Small intestine (tissue), 7 donors: ENCODE measurements at regions not wholly inside any gene's neighbourhood (a gene's known extent, or its start where the extent isn't known, plus 50 kb on each side); places are given as distances from the start of the nearest gene placed in this dataset.

Experiments used
- DNase-seq, 2 donors: peaks; one replicate each; pipeline versions ENCODE4 v3.0.0 to v3.0.0-alpha.2; 2013
- FAIRE-seq: peaks from 2 replicates; lab custom pipeline; 2012; peaks lifted over from hg19 to GRCh38; lab: Jason Lieb, UNC
- H3K27ac ChIP-seq, 3 donors: one replicate each; pipeline ENCODE4 v1.5.1; 2013; ENCODE audit warnings: low read length in 2 of 3, mild to moderate bottlenecking in 2 of 3, control low read depth in 1 of 3, inconsistent platforms in 1 of 3, low read depth in 1 of 3, moderate library complexity in 1 of 3
- H3K27me3 ChIP-seq, 3 donors: one replicate each; pipeline ENCODE4 v1.6.1; 2013; ENCODE audit warnings: low read length in 3 of 3, inconsistent platforms in 1 of 3; ENCODE audit not compliant: control insufficient read depth in 3 of 3, insufficient read depth in 3 of 3
- H3K36me3 ChIP-seq, 3 donors: one replicate each; pipeline ENCODE4 v1.6.1; 2013; ENCODE audit warnings: low read length in 3 of 3, inconsistent platforms in 1 of 3, low read depth in 1 of 3, mild to moderate bottlenecking in 1 of 3, moderate library complexity in 1 of 3; ENCODE audit not compliant: control insufficient read depth in 3 of 3, insufficient read depth in 2 of 3
- H3K4me1 ChIP-seq, 3 donors: one replicate each; pipeline ENCODE4 v1.6.1; 2013; ENCODE audit warnings: low read length in 2 of 3, inconsistent platforms in 1 of 3, low read depth in 1 of 3, mild to moderate bottlenecking in 1 of 3, moderate library complexity in 1 of 3; ENCODE audit not compliant: control insufficient read depth in 3 of 3, insufficient read depth in 2 of 3
- H3K4me3 ChIP-seq, 3 donors: one replicate each; pipeline ENCODE4 v1.5.1; 2013; ENCODE audit warnings: low read length in 3 of 3, control low read depth in 1 of 3, inconsistent platforms in 1 of 3, low read depth in 1 of 3, mild to moderate bottlenecking in 1 of 3, moderate library complexity in 1 of 3
- H3K9me3 ChIP-seq, 2 donors: one replicate each; pipeline ENCODE4 v1.6.1; 2013; ENCODE audit warnings: low read depth in 1 of 2, low read length in 1 of 2; ENCODE audit not compliant: control insufficient read depth in 2 of 2, insufficient read depth in 1 of 2
- WGBS, 3 donors: extraction: QIAGEN DNeasy Blood & Tissue Kit; methylation state at CpG; one replicate each; pipeline ENCODE4 v1.1.7; 2013; 5-methylcytosine and 5-hydroxymethylcytosine counted together
- donor health status: healthy with polysubstance abuse.
- donor health status: control.
- donor health status: control.
- donor health status: Bipolar disorder and iron deficiency.
- donor health status: healthy.

- Histone ChIP-seq H3K9me3 (peaks cover 0 to 7% of the 10 kb centered on the region in 2 donors), H3K4me1 (peaks cover 0 to 5% (median 0%) of the 10 kb centered on the region in 3 donors), H3K27me3 (no peaks in the 10 kb centered on the region), H3K36me3 (no peaks in the 10 kb centered on the region), H3K4me3 (no peak overlapping the region), H3K27ac (no peak overlapping the region)
- no peak for FAIRE-seq
- WGBS, 3 donors, result 75 to 95% (median 91%) methylated on average over 1 of the region's 1 CpG
- no peak for DNase-seq
Measured at GRCh38 chr1:81437213-81437612, 363.5 kb upstream of the ADGRL2 start.

- DNase-seq (no peak), FAIRE-seq (no peak)
- H3K36me3 ChIP-seq, result no peaks in the 10 kb centered on the region
- H3K9me3 ChIP-seq, result peaks cover 0 to 7% of the 10 kb centered on the region in 2 donors
- H3K4me1 ChIP-seq, result peaks cover 0 to 5% (median 0%) of the 10 kb centered on the region in 3 donors
- no peaks in the 10 kb centered on the region for H3K27me3 ChIP-seq
- WGBS, 3 donors, result 23 to 36% (median 28%) methylated on average over 1 of the region's 1 CpG
- no peak overlapping the region for H3K27ac ChIP-seq
- no peak overlapping the region for H3K4me3 ChIP-seq
Measured at GRCh38 chr1:81435175-81435574, 365.6 kb upstream of the ADGRL2 start.

GRCh38 chr1:81433676-81434075 is 367.1 kb upstream of the ADGRL2 start:
- FAIRE-seq, result no peak
- 70 to 77% (median 76%) methylated on average over 2 of the region's 2 CpGs for WGBS, 3 donors
- DNase-seq, result peak in 1 of 2 donors; percentile 6
- peak overlapping the region in 1 of 3 donors; percentile 46 for H3K27ac ChIP-seq
- no peaks in the 10 kb centered on the region for H3K9me3 ChIP-seq
- H3K36me3 ChIP-seq, result no peaks in the 10 kb centered on the region
- no peak overlapping the region for H3K4me3 ChIP-seq
- H3K4me1 ChIP-seq, result peaks cover 1 to 8% (median 6%) of the 10 kb centered on the region in 3 donors
- no peaks in the 10 kb centered on the region for H3K27me3 ChIP-seq

GRCh38 chr1:81432654-81433109 is 368.1 kb upstream of the ADGRL2 start:
- Histone ChIP-seq H3K27me3 (no peaks in the 10 kb centered on the region), H3K4me1 (peaks cover 1 to 9% (median 8%) of the 10 kb centered on the region in 3 donors), H3K9me3 (no peaks in the 10 kb centered on the region), H3K36me3 (no peaks in the 10 kb centered on the region), H3K27ac (peak overlapping the region in 1 of 3 donors; percentile 11), H3K4me3 (no peak overlapping the region)
- DNase-seq, result peak in 1 of 2 donors; percentile 6
- 67 to 84% (median 80%) methylated on average over 8 of the region's 8 CpGs for WGBS, 3 donors
- FAIRE-seq, result no peak

- FAIRE-seq (no peak), DNase-seq (no peak)
- no peaks in the 10 kb centered on the region for H3K9me3 ChIP-seq
- 67 to 92% (median 82%) methylated on average over 4 of the region's 4 CpGs for WGBS, 3 donors
- peak overlapping the region in 1 of 3 donors; percentile 83 for H3K27ac ChIP-seq
- H3K27me3 ChIP-seq, result no peaks in the 10 kb centered on the region
- H3K4me3 ChIP-seq, result no peak overlapping the region
- no peaks in the 10 kb centered on the region for H3K36me3 ChIP-seq
- peaks cover 1 to 9% (median 8%) of the 10 kb centered on the region in 3 donors for H3K4me1 ChIP-seq
Measured at GRCh38 chr1:81432059-81432458, 368.7 kb upstream of the ADGRL2 start.

- no peak for DNase-seq
- H3K9me3 ChIP-seq, result no peaks in the 10 kb centered on the region
- WGBS, 3 donors, result 84 to 94% (median 86%) methylated on average over 2 of the region's 2 CpGs
- FAIRE-seq, result no peak
- no peaks in the 10 kb centered on the region for H3K36me3 ChIP-seq
- peak overlapping the region in 1 of 3 donors; percentile 83 for H3K27ac ChIP-seq
- H3K4me3 ChIP-seq, result no peak overlapping the region
- H3K27me3 ChIP-seq, result no peaks in the 10 kb centered on the region
- H3K4me1 ChIP-seq, result peaks cover 1 to 9% (median 7%) of the 10 kb centered on the region in 3 donors
Measured at GRCh38 chr1:81431624-81432000, 369.1 kb upstream of the ADGRL2 start.

GRCh38 chr1:81430955-81431623 is 369.6 kb upstream of the ADGRL2 start:
- FAIRE-seq (no peak), DNase-seq (no peak)
- Histone ChIP-seq H3K36me3 (no peaks in the 10 kb centered on the region), H3K27me3 (no peaks in the 10 kb centered on the region), H3K4me1 (peaks cover 1 to 9% (median 5%) of the 10 kb centered on the region in 3 donors), H3K27ac (peak overlapping the region in 1 of 3 donors; percentile 64), H3K4me3 (no peak overlapping the region), H3K9me3 (no peaks in the 10 kb centered on the region)
- 59 to 80% (median 68%) methylated on average over 6 of the region's 6 CpGs for WGBS, 3 donors

- Histone ChIP-seq H3K4me3 (no peak overlapping the region), H3K9me3 (no peaks in the 10 kb centered on the region), H3K27me3 (no peaks in the 10 kb centered on the region), H3K36me3 (no peaks in the 10 kb centered on the region), H3K4me1 (peaks cover 1 to 9% (median 5%) of the 10 kb centered on the region in 3 donors), H3K27ac (peak overlapping the region in 1 of 3 donors; percentile 32)
- DNase-seq (no peak), FAIRE-seq (no peak)
- WGBS, 3 donors, result 49 to 82% (median 70%) methylated on average over 1 of the region's 1 CpG
Measured at GRCh38 chr1:81430236-81430938, 370.3 kb upstream of the ADGRL2 start.
